ENCODE measurements at regions not wholly inside any gene's neighbourhood (a gene's known extent, or its start where the extent isn't known, plus 50 kb on each side); places are given as distances from the start of the nearest gene placed in this dataset.

DNA sequence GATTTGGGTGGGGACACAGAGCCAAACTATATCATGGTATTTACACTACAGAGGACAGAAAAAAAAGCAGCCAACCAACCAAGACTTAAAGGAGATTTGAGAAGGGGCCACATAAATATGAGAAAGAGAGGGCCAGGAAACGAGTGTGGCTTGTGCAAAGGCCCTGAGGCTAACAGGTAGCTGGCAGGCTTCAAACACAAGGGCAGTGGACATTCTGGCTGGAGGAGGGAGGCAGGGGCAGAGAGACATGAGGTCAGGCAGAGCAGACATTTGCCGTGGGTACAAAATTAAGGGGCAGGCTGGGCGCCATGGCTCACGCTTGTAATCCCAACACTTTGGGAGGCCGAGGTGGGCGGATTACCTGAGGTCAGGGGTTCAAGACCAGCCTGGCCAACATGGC, 278.7 kb downstream of the FOXO1 start:
- H3K4me1 Mint-ChIP-seq (ENCODE audit: low read depth) = peaks cover 24% of the 10 kb centered on the region
- TF ChIP-seq, protein P1, sequence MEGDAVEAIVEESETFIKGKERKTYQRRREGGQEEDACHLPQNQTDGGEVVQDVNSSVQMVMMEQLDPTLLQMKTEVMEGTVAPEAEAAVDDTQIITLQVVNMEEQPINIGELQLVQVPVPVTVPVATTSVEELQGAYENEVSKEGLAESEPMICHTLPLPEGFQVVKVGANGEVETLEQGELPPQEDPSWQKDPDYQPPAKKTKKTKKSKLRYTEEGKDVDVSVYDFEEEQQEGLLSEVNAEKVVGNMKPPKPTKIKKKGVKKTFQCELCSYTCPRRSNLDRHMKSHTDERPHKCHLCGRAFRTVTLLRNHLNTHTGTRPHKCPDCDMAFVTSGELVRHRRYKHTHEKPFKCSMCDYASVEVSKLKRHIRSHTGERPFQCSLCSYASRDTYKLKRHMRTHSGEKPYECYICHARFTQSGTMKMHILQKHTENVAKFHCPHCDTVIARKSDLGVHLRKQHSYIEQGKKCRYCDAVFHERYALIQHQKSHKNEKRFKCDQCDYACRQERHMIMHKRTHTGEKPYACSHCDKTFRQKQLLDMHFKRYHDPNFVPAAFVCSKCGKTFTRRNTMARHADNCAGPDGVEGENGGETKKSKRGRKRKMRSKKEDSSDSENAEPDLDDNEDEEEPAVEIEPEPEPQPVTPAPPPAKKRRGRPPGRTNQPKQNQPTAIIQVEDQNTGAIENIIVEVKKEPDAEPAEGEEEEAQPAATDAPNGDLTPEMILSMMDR (IDR thresholded peaks at IDR 0.05) = no peak
- H3K27ac Mint-ChIP-seq = no peak overlapping the region
- no peak overlapping the region for H3K4me3 Mint-ChIP-seq
- H3K27me3 Mint-ChIP-seq (ENCODE audit: insufficient read depth) = peaks cover 3% of the 10 kb centered on the region
- no peak for DNase-seq
- no peaks in the 10 kb centered on the region for H3K36me3 Mint-ChIP-seq (ENCODE audit: low read depth)
- H3K9me3 Mint-ChIP-seq = no peaks in the 10 kb centered on the region

DNA sequence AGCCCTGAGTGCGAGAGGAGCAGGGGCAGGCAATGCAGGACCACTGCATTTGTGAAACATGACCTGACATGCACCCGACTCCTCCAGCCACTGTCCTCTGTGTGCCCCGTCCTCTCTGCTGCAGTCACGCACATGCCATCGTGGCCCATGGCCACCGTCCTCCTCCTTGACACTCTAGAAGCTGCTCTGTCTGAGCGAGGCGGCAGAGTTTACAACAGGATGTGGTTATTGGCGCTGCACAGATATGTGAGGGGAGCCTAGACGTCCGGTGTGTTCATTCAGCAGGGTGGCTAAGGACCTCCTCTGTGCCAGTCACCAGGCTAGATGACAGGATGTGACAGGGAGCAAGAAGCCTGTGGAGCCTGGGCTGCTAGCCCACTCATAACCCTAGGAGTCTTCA, 277.8 kb downstream of the FOXO1 start:
- peak overlapping the region; percentile 56 for H3K27ac Mint-ChIP-seq
- H3K4me3 Mint-ChIP-seq = peak overlapping the region; percentile 46
- peaks cover 24% of the 10 kb centered on the region for H3K4me1 Mint-ChIP-seq (ENCODE audit: low read depth)
- TF ChIP-seq, protein P1 (IDR thresholded peaks at IDR 0.05) = no peak
- H3K36me3 Mint-ChIP-seq (ENCODE audit: low read depth) = no peaks in the 10 kb centered on the region
- peaks cover 3% of the 10 kb centered on the region for H3K27me3 Mint-ChIP-seq (ENCODE audit: insufficient read depth)
- H3K9me3 Mint-ChIP-seq = no peaks in the 10 kb centered on the region
- DNase-seq = peak; percentile 36

DNA sequence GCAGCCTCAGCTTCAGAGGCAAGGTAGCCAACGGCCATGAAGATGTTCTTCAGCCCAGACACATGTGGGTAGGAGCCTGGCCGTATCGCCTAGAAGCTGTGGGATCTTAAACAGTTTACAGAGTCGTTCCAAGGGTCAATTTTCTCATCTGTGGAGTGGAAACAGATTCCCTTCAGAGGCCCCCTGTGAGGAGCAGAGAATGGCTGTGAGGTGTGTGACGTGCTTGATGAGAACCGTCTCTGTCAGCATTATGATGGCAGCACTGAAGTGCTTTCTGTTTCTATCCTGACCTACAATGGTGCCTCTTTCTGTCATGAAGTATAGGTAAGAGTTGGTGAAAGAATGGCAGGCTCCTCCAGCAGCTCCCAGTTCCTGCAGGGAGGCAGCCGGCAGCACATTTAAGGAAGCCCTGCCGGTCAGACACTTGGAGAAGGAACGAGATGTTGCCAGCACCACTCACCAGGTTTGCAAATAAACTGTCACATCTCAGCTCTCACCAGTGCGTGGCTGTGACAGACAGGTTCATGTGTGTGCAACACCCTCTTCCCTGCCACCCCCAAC, 277.3 kb downstream of the FOXO1 start:
- TF ChIP-seq, protein P1 (IDR thresholded peaks at IDR 0.05) = no peak
- DNase-seq = no peak
- H3K4me3 Mint-ChIP-seq = no peak overlapping the region; the same call in 1 of the 2 replicates
- peaks cover 27% of the 10 kb centered on the region for H3K4me1 Mint-ChIP-seq (ENCODE audit: low read depth)
- no peaks in the 10 kb centered on the region for H3K9me3 Mint-ChIP-seq
- H3K27ac Mint-ChIP-seq = peak overlapping the region; percentile 56; the same call in 1 of the 2 replicates
- no peaks in the 10 kb centered on the region for H3K36me3 Mint-ChIP-seq (ENCODE audit: low read depth)
- peaks cover 3% of the 10 kb centered on the region for H3K27me3 Mint-ChIP-seq (ENCODE audit: insufficient read depth)

DNA sequence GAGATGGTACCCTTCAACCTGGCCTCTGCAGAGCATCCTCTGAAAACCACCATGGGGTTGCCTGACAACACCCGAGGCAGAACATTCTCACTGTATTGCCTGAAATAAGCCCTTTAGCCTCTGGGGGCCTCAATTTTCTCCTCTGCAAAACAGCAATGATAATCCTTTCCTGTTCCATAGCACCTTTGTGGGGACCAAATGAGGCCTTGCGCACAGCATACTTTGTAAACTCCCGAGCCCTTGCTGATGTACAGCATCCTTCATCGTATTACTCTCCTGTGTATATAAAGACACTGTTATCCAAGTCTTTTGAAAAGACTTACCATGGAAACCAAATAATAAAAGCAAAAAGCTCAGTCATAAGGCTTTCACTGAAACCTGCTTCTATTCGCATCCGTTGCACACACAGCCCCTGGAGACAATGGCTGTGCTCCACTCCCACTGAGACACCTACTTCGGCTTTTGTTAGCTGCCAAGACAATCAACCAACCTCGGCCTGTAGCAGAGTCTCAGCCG, 276.0 kb downstream of the FOXO1 start:
- Mint-ChIP-seq H3K4me1 (ENCODE audit: low read depth) (peaks cover 29% of the 10 kb centered on the region), H3K9me3 (no peaks in the 10 kb centered on the region), H3K27me3 (ENCODE audit: insufficient read depth) (peaks cover 2% of the 10 kb centered on the region), H3K27ac (no peak overlapping the region), H3K4me3 (no peak overlapping the region), H3K36me3 (ENCODE audit: low read depth) (no peaks in the 10 kb centered on the region)
- TF ChIP-seq, protein P1 (IDR thresholded peaks at IDR 0.05) = no peak
- DNase-seq = no peak

DNA sequence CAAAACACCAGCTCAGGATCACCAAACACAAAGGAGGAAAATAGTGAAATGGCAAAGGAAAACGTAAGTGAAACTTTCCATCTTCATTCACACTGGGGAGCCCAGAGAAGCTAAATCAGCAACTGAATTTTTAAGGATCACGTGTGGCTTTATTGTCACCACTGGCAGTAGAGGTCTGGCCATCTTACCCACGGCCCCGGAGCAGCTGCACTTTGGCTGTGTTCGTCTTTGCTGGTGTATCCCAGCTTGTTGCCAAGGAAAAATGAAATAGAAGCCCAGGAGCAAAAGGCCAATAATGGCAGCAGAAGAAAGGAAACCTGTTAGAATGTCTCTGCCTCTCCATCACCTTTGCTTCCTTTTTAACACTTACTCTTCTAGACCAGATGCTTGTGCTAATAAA, 274.7 kb downstream of the FOXO1 start:
- no peak overlapping the region for H3K4me3 Mint-ChIP-seq
- peaks cover 2% of the 10 kb centered on the region for H3K27me3 Mint-ChIP-seq (ENCODE audit: insufficient read depth)
- H3K27ac Mint-ChIP-seq = no peak overlapping the region
- peaks cover 29% of the 10 kb centered on the region for H3K4me1 Mint-ChIP-seq (ENCODE audit: low read depth)
- DNase-seq = no peak
- no peaks in the 10 kb centered on the region for H3K36me3 Mint-ChIP-seq (ENCODE audit: low read depth)
- TF ChIP-seq, protein P1 (IDR thresholded peaks at IDR 0.05) = no peak
- no peaks in the 10 kb centered on the region for H3K9me3 Mint-ChIP-seq

Measured in HFFc6 (cell line).